Uterus (tissue), 2 donors: ENCODE measurements at regions not wholly inside any gene's neighbourhood (a gene's known extent, or its start where the extent isn't known, plus 50 kb on each side); places are given as distances from the start of the nearest gene placed in this dataset.

Source experiments
- POLR2A ChIP-seq, 2 donors: fragments of 450-650 bp; IDR thresholded peaks; one replicate each; pipeline ENCODE4 v1.6.1; 2016; ENCODE audit warnings: antibody characterized with exemption in 2 of 2, mild to moderate bottlenecking in 1 of 2, moderate library complexity in 1 of 2
- TF ChIP-seq, protein P1 (sequence below), 4 experiments: fragments of 200-600 bp in 2 of 4; fragments of 450-650 bp in 2 of 4; sonication (generic) in 2 of 4; IDR thresholded peaks; one replicate each; pipeline ENCODE4 v1.5.1; 2016 to 2019; ENCODE audit warnings: antibody characterized with exemption in 4 of 4, mild to moderate bottlenecking in 2 of 4, moderate library complexity in 1 of 4

DNA sequence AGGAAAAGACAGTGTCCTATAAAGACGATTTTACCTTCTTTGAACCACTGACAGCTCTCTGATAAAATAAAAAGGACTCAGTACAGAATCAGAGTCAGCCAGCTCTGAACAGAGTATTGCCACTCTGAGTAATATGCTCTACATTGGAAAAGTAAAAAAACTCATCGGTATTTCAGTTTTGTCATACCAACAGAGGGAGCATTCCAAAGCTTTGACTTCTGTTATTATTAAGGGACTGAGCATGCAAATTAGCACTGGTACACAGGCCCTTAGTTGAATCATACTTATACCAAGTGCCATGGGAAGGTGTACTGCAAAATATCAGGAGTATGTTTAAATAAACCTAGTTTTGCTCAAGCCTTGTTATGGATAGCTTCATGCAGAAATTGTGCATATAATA is 509.0 kb upstream of the KIF2B start:
- TF ChIP-seq, protein P1, sequence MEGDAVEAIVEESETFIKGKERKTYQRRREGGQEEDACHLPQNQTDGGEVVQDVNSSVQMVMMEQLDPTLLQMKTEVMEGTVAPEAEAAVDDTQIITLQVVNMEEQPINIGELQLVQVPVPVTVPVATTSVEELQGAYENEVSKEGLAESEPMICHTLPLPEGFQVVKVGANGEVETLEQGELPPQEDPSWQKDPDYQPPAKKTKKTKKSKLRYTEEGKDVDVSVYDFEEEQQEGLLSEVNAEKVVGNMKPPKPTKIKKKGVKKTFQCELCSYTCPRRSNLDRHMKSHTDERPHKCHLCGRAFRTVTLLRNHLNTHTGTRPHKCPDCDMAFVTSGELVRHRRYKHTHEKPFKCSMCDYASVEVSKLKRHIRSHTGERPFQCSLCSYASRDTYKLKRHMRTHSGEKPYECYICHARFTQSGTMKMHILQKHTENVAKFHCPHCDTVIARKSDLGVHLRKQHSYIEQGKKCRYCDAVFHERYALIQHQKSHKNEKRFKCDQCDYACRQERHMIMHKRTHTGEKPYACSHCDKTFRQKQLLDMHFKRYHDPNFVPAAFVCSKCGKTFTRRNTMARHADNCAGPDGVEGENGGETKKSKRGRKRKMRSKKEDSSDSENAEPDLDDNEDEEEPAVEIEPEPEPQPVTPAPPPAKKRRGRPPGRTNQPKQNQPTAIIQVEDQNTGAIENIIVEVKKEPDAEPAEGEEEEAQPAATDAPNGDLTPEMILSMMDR (IDR thresholded peaks at IDR 0.05), result no peak
- TF ChIP-seq POLR2A (IDR thresholded peaks at IDR 0.05), result no peak
